Mesenchymal stem cell (in vitro differentiated cells and primary cell): ENCODE measurements at regions not wholly inside any gene's neighbourhood (a gene's known extent, or its start where the extent isn't known, plus 50 kb on each side); places are given as distances from the start of the nearest gene placed in this dataset.

Experiments
- DNase-seq: peaks from one replicate; pipeline ENCODE4 v3.0.0-alpha.2; 2013
- H2AFZ ChIP-seq: one replicate; pipeline ENCODE4 v1.6.1; 2013; ENCODE audit warnings: low read depth, mild to moderate bottlenecking, control low read depth, inconsistent platforms, low read length, moderate library complexity
- H2AK5ac ChIP-seq: 2 replicates; pipeline ENCODE4 v1.6.1; 2013; ENCODE audit warnings: low read length, moderate library complexity, mild to moderate bottlenecking, inconsistent platforms; ENCODE audit not compliant: severe bottlenecking
- H2BK120ac ChIP-seq: one replicate; pipeline ENCODE4 v1.6.1; 2013; ENCODE audit warnings: low read depth, mild to moderate bottlenecking, inconsistent platforms, low read length, moderate library complexity
- H2BK12ac ChIP-seq, 2 experiments: one replicate each; pipeline ENCODE4 v1.6.1; 2013; ENCODE audit warnings: inconsistent platforms in 2 of 2, low read length in 2 of 2, mild to moderate bottlenecking in 2 of 2, moderate library complexity in 2 of 2, control low read depth in 1 of 2
- H2BK15ac ChIP-seq: one replicate; pipeline ENCODE4 v1.6.1; 2013; ENCODE audit warnings: mild to moderate bottlenecking, low read depth, inconsistent platforms; ENCODE audit not compliant: poor library complexity, severe bottlenecking
- H2BK5ac ChIP-seq: 2 replicates; pipeline ENCODE4 v1.6.1; 2013; ENCODE audit warnings: low read depth, mild to moderate bottlenecking, low read length, control low read depth, inconsistent platforms; ENCODE audit not compliant: poor library complexity, severe bottlenecking
- H3K14ac ChIP-seq, 2 experiments: one replicate each; pipeline ENCODE4 v1.6.1; 2013; ENCODE audit warnings: inconsistent platforms in 2 of 2, low read length in 2 of 2, control low read depth in 1 of 2, mild to moderate bottlenecking in 1 of 2, moderate library complexity in 1 of 2
- H3K18ac ChIP-seq, 2 experiments: one replicate each; pipeline ENCODE4 v1.6.1; 2013; ENCODE audit warnings: inconsistent platforms in 2 of 2, low read length in 2 of 2, control low read depth in 1 of 2, low read depth in 1 of 2, mild to moderate bottlenecking in 1 of 2
- H3K23ac ChIP-seq, 2 experiments: one replicate each; pipeline ENCODE4 v1.6.1; 2013; ENCODE audit warnings: inconsistent platforms in 2 of 2, low read length in 2 of 2, mild to moderate bottlenecking in 2 of 2, moderate library complexity in 2 of 2, control low read depth in 1 of 2
- H3K27ac ChIP-seq: 2 replicates; pipeline ENCODE4 v1.5.1; 2013; ENCODE audit warnings: mild to moderate bottlenecking, moderate library complexity, low read length, control low read depth, inconsistent platforms; ENCODE audit not compliant: poor library complexity, severe bottlenecking
- H3K27me3 ChIP-seq, 2 experiments: 2 replicates each; pipeline versions ENCODE4 v1.6.1 to v1.7.0; 2013; ENCODE audit warnings: low read length in 2 of 2, mild to moderate bottlenecking in 2 of 2, moderate library complexity in 2 of 2, control low read depth in 1 of 2, inconsistent platforms in 1 of 2; ENCODE audit not compliant: control insufficient read depth in 1 of 2, insufficient read depth in 1 of 2
- H3K36me3 ChIP-seq, 2 experiments: 2 replicates each; pipeline versions ENCODE4 v1.6.1 to v1.7.0; 2013; ENCODE audit warnings: low read length in 2 of 2, control low read depth in 1 of 2, inconsistent platforms in 1 of 2, low read depth in 1 of 2, mild to moderate bottlenecking in 1 of 2; ENCODE audit not compliant: insufficient read depth in 2 of 2, control insufficient read depth in 1 of 2
- H3K4ac ChIP-seq, 2 experiments: one replicate each; pipeline ENCODE4 v1.6.1; 2013; ENCODE audit warnings: inconsistent platforms in 2 of 2, low read length in 2 of 2, mild to moderate bottlenecking in 2 of 2, moderate library complexity in 2 of 2, control low read depth in 1 of 2, low read depth in 1 of 2
- H3K4me1 ChIP-seq: 2 replicates; pipeline ENCODE4 v1.6.1; 2013; ENCODE audit warnings: low read depth, low read length, control low read depth; ENCODE audit not compliant: control insufficient read depth, insufficient read depth
- H3K4me2 ChIP-seq: 2 replicates; pipeline ENCODE4 v1.6.1; 2013; ENCODE audit warnings: low read length, mild to moderate bottlenecking, inconsistent platforms; ENCODE audit not compliant: poor library complexity, severe bottlenecking
- H3K4me3 ChIP-seq, 2 experiments: 2 replicates each; pipeline versions ENCODE4 v1.5.1 to v1.7.0; 2013; ENCODE audit warnings: low read length in 2 of 2, mild to moderate bottlenecking in 2 of 2, control low read depth in 1 of 2, low read depth in 1 of 2; ENCODE audit not compliant: insufficient read depth in 1 of 2
- H3K79me1 ChIP-seq: replicated peaks from 2 replicates; pipeline ENCODE4 v1.6.1; 2013; ENCODE audit warnings: mild to moderate bottlenecking, control low read depth, low read length, inconsistent platforms; ENCODE audit not compliant: poor library complexity, severe bottlenecking
- H3K9ac ChIP-seq: 2 replicates; pipeline ENCODE4 v1.7.0; 2013; ENCODE audit warnings: mild to moderate bottlenecking, low read length, moderate library complexity
- H3K9me3 ChIP-seq: 2 replicates; pipeline ENCODE4 v1.7.0; 2013; ENCODE audit warnings: mild to moderate bottlenecking, low read length; ENCODE audit not compliant: control insufficient read depth
- H4K8ac ChIP-seq: one replicate; pipeline ENCODE4 v1.6.1; 2013; ENCODE audit warnings: inconsistent platforms, mild to moderate bottlenecking, low read length, moderate library complexity
- H4K91ac ChIP-seq: one replicate; pipeline ENCODE4 v1.6.1; 2013; ENCODE audit warnings: mild to moderate bottlenecking, low read length, inconsistent platforms
- WGBS: methylation state at CpG from one replicate; pipeline ENCODE4 v1.1.7; 2013; ENCODE audit warnings: mixed read lengths; 5-methylcytosine and 5-hydroxymethylcytosine counted together

GRCh38 chr12:32952681-32953080 lies 56.1 kb upstream of the PKP2 start:
- H3K4me2 ChIP-seq: no peak overlapping the region
- no peaks in the 10 kb centered on the region for H3K79me1 ChIP-seq

GRCh38 chr12:32949815-32950214 lies 53.2 kb upstream of the PKP2 start:
- H3K14ac ChIP-seq: no peak overlapping the region
- no peak overlapping the region for H3K27ac ChIP-seq
- H2AK5ac ChIP-seq: no peak overlapping the region
- 87% methylated on average over 3 of the region's 3 CpGs for WGBS
- no peak overlapping the region for H3K18ac ChIP-seq
- H2BK12ac ChIP-seq: no peak overlapping the region
- H3K4me1 ChIP-seq: no peaks in the 10 kb centered on the region
- no peak overlapping the region for H2BK15ac ChIP-seq
- no peaks in the 10 kb centered on the region for H3K36me3 ChIP-seq
- H3K79me1 ChIP-seq: no peaks in the 10 kb centered on the region
- no peak overlapping the region for H2BK120ac ChIP-seq
- no peaks in the 10 kb centered on the region for H3K27me3 ChIP-seq
- no peaks in the 10 kb centered on the region for H3K9me3 ChIP-seq
- no peak overlapping the region for H3K9ac ChIP-seq
- no peak overlapping the region for H3K4ac ChIP-seq
- H3K4me3 ChIP-seq: no peak overlapping the region
- no peak overlapping the region for H2AFZ ChIP-seq
- H4K91ac ChIP-seq: no peak overlapping the region
- no peak for DNase-seq
- H3K23ac ChIP-seq: no peak overlapping the region
- H2BK5ac ChIP-seq: no peak overlapping the region
- H3K4me2 ChIP-seq: no peak overlapping the region
- H4K8ac ChIP-seq: no peak overlapping the region

More at GRCh38 chr12:32952681-32953080, 56.1 kb upstream of the PKP2 start:
- no peak overlapping the region for H4K91ac ChIP-seq
- H3K27ac ChIP-seq: no peak overlapping the region
- no peak overlapping the region for H4K8ac ChIP-seq
- H3K18ac ChIP-seq: no peak overlapping the region
- H2BK5ac ChIP-seq: no peak overlapping the region
- 74% methylated on average over 1 of the region's 3 CpGs for WGBS
- H3K27me3 ChIP-seq: no peaks in the 10 kb centered on the region
- H2BK120ac ChIP-seq: no peak overlapping the region
- no peak overlapping the region for H2BK12ac ChIP-seq
- no peak overlapping the region for H3K4ac ChIP-seq
- no peaks in the 10 kb centered on the region for H3K36me3 ChIP-seq
- no peak overlapping the region for H3K9ac ChIP-seq
- H2AK5ac ChIP-seq: no peak overlapping the region
- H3K4me3 ChIP-seq: no peak overlapping the region
- DNase-seq: no peak
- no peaks in the 10 kb centered on the region for H3K4me1 ChIP-seq
- H3K23ac ChIP-seq: no peak overlapping the region
- H3K9me3 ChIP-seq: no peaks in the 10 kb centered on the region
- no peak overlapping the region for H2AFZ ChIP-seq
- no peak overlapping the region for H3K14ac ChIP-seq
- no peak overlapping the region for H2BK15ac ChIP-seq

GRCh38 chr12:32947206-32948067 lies 50.9 kb upstream of the PKP2 start:
- Histone ChIP-seq H4K8ac (no peak overlapping the region), H3K23ac (no peak overlapping the region), H2BK15ac (no peak overlapping the region), H3K9ac (no peak overlapping the region), H2BK12ac (no peak overlapping the region), H2AK5ac (no peak overlapping the region), H3K4me3 (no peak overlapping the region), H3K4ac (no peak overlapping the region), H3K4me2 (no peak overlapping the region), H3K18ac (no peak overlapping the region), H2BK120ac (no peak overlapping the region), H2BK5ac (no peak overlapping the region), H3K27me3 (no peaks in the 10 kb centered on the region), H4K91ac (no peak overlapping the region), H3K9me3 (no peaks in the 10 kb centered on the region), H3K27ac (no peak overlapping the region), H3K14ac (no peak overlapping the region), H3K36me3 (no peaks in the 10 kb centered on the region), H2AFZ (no peak overlapping the region), H3K4me1 (no peaks in the 10 kb centered on the region), H3K79me1 (no peaks in the 10 kb centered on the region)
- 89% methylated on average over 3 of the region's 4 CpGs for WGBS
- peak; percentile 2 for DNase-seq

GRCh38 chr12:32946504-32947131 lies 50.0 kb upstream of the PKP2 start:
- no peak overlapping the region for H2AFZ ChIP-seq
- no peaks in the 10 kb centered on the region for H3K9me3 ChIP-seq
- no peak overlapping the region for H2BK12ac ChIP-seq
- H3K18ac ChIP-seq: no peak overlapping the region
- no peak overlapping the region for H2BK120ac ChIP-seq
- no peak overlapping the region for H2BK15ac ChIP-seq
- H4K8ac ChIP-seq: no peak overlapping the region
- 76% methylated on average over 6 of the region's 6 CpGs for WGBS
- no peak overlapping the region for H3K14ac ChIP-seq
- no peak overlapping the region for H3K27ac ChIP-seq
- H2AK5ac ChIP-seq: no peak overlapping the region
- H3K27me3 ChIP-seq: no peaks in the 10 kb centered on the region
- H3K23ac ChIP-seq: no peak overlapping the region
- H3K9ac ChIP-seq: no peak overlapping the region
- no peaks in the 10 kb centered on the region for H3K36me3 ChIP-seq
- H3K79me1 ChIP-seq: no peaks in the 10 kb centered on the region
- no peak overlapping the region for H3K4me3 ChIP-seq
- no peak overlapping the region for H3K4ac ChIP-seq
- H4K91ac ChIP-seq: no peak overlapping the region
- no peaks in the 10 kb centered on the region for H3K4me1 ChIP-seq
- DNase-seq: no peak
- H3K4me2 ChIP-seq: no peak overlapping the region
- no peak overlapping the region for H2BK5ac ChIP-seq
